Neural progenitor cell (in vitro differentiated cells): ENCODE measurements at regions not wholly inside any gene's neighbourhood (a gene's known extent, or its start where the extent isn't known, plus 50 kb on each side); places are given as distances from the start of the nearest gene placed in this dataset. TPM values are rescaled to one million over a fixed set of nuclear protein-coding genes. Genes with fewer than 3 reads are reported as not detected.

Source experiments
- DNase-seq: peaks from one replicate; pipeline ENCODE4 v3.0.0-alpha.2; 2016; ENCODE audit warnings: low spot score
- H2AFZ ChIP-seq: fragments of 200-600 bp; sonication (generic); replicated peaks from 2 replicates; pipeline ENCODE4 v1.6.1; 2016; ENCODE audit warnings: antibody characterized with exemption
- H3F3A ChIP-seq: fragments of 200-600 bp; sonication (generic); 2 replicates; pipeline ENCODE4 v1.6.1; 2016; ENCODE audit warnings: antibody characterized with exemption, low read depth
- H3K27ac ChIP-seq: fragments of 200-600 bp; sonication (generic); 2 replicates; pipeline ENCODE4 v1.5.1; 2016; ENCODE audit warnings: mild to moderate bottlenecking
- H3K27me3 ChIP-seq: fragments of 200-600 bp; sonication (generic); 2 replicates; pipeline ENCODE4 v1.6.1; 2016; ENCODE audit warnings: mild to moderate bottlenecking, moderate library complexity
- H3K36me3 ChIP-seq: fragments of 200-600 bp; sonication (generic); 2 replicates; pipeline ENCODE4 v1.5.1; 2016
- H3K4me1 ChIP-seq: fragments of 200-600 bp; sonication (generic); 2 replicates; pipeline ENCODE4 v1.6.1; 2016; ENCODE audit warnings: mixed run types
- H3K4me2 ChIP-seq: fragments of 200-600 bp; sonication (generic); 2 replicates; pipeline ENCODE4 v1.6.1; 2016
- H3K4me3 ChIP-seq: fragments of 200-600 bp; sonication (generic); 2 replicates; pipeline ENCODE4 v1.5.1; 2016
- H3K79me2 ChIP-seq: fragments of 200-600 bp; sonication (generic); 2 replicates; pipeline ENCODE4 v1.6.1; 2016; ENCODE audit warnings: low read depth
- H3K9ac ChIP-seq: fragments of 200-600 bp; sonication (generic); 2 replicates; pipeline ENCODE4 v1.6.1; 2016
- H3K9me3 ChIP-seq: fragments of 200-600 bp; sonication (generic); 2 replicates; pipeline ENCODE4 v1.5.1; 2016; ENCODE audit warnings: low read depth
- H4K20me1 ChIP-seq: fragments of 200-600 bp; sonication (generic); 2 replicates; pipeline ENCODE4 v1.6.1; 2016; ENCODE audit warnings: low read depth
- H3K27ac Mint-ChIP-seq: 3 replicates; pipeline ENCODE4 v1.8.0; 2021; ENCODE audit warnings: mixed read lengths
- H3K27me3 Mint-ChIP-seq: 2 replicates; pipeline ENCODE4 v1.8.0; 2022; ENCODE audit warnings: low read depth, mild to moderate bottlenecking, inconsistent platforms, moderate library complexity, mixed read lengths; ENCODE audit not compliant: insufficient read depth
- H3K36me3 Mint-ChIP-seq: 3 replicates; pipeline ENCODE4 v1.8.0; 2021; ENCODE audit warnings: mixed read lengths
- H3K4me1 Mint-ChIP-seq: 3 replicates; pipeline ENCODE4 v1.8.0; 2021; ENCODE audit warnings: mixed read lengths
- H3K4me3 Mint-ChIP-seq: 3 replicates; pipeline ENCODE4 v1.8.0; 2021; ENCODE audit warnings: mild to moderate bottlenecking, moderate library complexity, mixed read lengths
- H3K9me3 Mint-ChIP-seq: 3 replicates; pipeline ENCODE4 v1.8.0; 2020; ENCODE audit warnings: mixed read lengths
- EZH2 ChIP-seq: fragments of 200-600 bp; sonication (generic); IDR thresholded peaks from 2 replicates; pipeline ENCODE4 v1.6.1; 2017; ENCODE audit warnings: antibody characterized with exemption, mild to moderate bottlenecking, moderate library complexity
- EZH2phosphoT487 ChIP-seq: fragments of 200-600 bp; sonication (generic); IDR thresholded peaks from 2 replicates; pipeline ENCODE4 v1.6.1; 2017; ENCODE audit warnings: antibody characterized with exemption
- small RNA-seq: library from RNA; depleted of rRNA; stranded (forward); fragments of <200 nt; gene quantifications from one replicate; pipeline ENCODE3, GENCODE V24; 2015
- TF ChIP-seq, protein P1 (sequence below): fragments of 200-600 bp; sonication (generic); IDR thresholded peaks from 2 replicates; pipeline ENCODE4 v1.5.1; 2017; ENCODE audit warnings: antibody characterized with exemption, mild to moderate bottlenecking

- H3K4me1 Mint-ChIP-seq: peaks cover 48% of the 10 kb centered on the region
- H2AFZ ChIP-seq: no peak overlapping the region
These were observed 66.7 kb downstream of the VEGFA start for GRCh38 chr6:43836507-43837240.

More at GRCh38 chr6:43836507-43837240, 66.7 kb downstream of the VEGFA start:
- Mint-ChIP-seq H3K4me3 (peak overlapping the region; percentile 27), H3K27ac (no peak overlapping the region), H3K9me3 (no peaks in the 10 kb centered on the region), H3K36me3 (no peaks in the 10 kb centered on the region), H3K27me3 (peaks cover 12% of the 10 kb centered on the region)
- H3K27ac ChIP-seq: no peak overlapping the region
- peaks cover 16% of the 10 kb centered on the region for H3F3A ChIP-seq
- no peaks in the 10 kb centered on the region for H3K36me3 ChIP-seq
- no peak overlapping the region for H3K9ac ChIP-seq
- H3K4me1 ChIP-seq: peaks cover 51% of the 10 kb centered on the region
- no peaks in the 10 kb centered on the region for H3K9me3 ChIP-seq
- no peak for DNase-seq
- no peak overlapping the region for H3K4me2 ChIP-seq
- TF ChIP-seq, protein P1, sequence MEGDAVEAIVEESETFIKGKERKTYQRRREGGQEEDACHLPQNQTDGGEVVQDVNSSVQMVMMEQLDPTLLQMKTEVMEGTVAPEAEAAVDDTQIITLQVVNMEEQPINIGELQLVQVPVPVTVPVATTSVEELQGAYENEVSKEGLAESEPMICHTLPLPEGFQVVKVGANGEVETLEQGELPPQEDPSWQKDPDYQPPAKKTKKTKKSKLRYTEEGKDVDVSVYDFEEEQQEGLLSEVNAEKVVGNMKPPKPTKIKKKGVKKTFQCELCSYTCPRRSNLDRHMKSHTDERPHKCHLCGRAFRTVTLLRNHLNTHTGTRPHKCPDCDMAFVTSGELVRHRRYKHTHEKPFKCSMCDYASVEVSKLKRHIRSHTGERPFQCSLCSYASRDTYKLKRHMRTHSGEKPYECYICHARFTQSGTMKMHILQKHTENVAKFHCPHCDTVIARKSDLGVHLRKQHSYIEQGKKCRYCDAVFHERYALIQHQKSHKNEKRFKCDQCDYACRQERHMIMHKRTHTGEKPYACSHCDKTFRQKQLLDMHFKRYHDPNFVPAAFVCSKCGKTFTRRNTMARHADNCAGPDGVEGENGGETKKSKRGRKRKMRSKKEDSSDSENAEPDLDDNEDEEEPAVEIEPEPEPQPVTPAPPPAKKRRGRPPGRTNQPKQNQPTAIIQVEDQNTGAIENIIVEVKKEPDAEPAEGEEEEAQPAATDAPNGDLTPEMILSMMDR: no peak
- TF ChIP-seq EZH2: no peak
- TF ChIP-seq EZH2phosphoT487: no peak
- no peaks in the 10 kb centered on the region for H4K20me1 ChIP-seq
- no peak overlapping the region for H3K4me3 ChIP-seq
- H3K27me3 ChIP-seq: no peaks in the 10 kb centered on the region
- H3K79me2 ChIP-seq: no peaks in the 10 kb centered on the region

Small RNA genes in the stretch of these regions (small RNA-seq; reads per million reads assigned to genes)
- not detected for gene AL157371.1
